ENCODE measurements at regions not wholly inside any gene's neighbourhood (a gene's known extent, or its start where the extent isn't known, plus 50 kb on each side); places are given as distances from the start of the nearest gene placed in this dataset.

GRCh38 chr9:68644831-68645230 is 60.2 kb upstream of the PIP5K1B start:
- TF ChIP-seq POLR2A (IDR thresholded peaks at IDR 0.05) = no peak
- TF ChIP-seq, protein P1, sequence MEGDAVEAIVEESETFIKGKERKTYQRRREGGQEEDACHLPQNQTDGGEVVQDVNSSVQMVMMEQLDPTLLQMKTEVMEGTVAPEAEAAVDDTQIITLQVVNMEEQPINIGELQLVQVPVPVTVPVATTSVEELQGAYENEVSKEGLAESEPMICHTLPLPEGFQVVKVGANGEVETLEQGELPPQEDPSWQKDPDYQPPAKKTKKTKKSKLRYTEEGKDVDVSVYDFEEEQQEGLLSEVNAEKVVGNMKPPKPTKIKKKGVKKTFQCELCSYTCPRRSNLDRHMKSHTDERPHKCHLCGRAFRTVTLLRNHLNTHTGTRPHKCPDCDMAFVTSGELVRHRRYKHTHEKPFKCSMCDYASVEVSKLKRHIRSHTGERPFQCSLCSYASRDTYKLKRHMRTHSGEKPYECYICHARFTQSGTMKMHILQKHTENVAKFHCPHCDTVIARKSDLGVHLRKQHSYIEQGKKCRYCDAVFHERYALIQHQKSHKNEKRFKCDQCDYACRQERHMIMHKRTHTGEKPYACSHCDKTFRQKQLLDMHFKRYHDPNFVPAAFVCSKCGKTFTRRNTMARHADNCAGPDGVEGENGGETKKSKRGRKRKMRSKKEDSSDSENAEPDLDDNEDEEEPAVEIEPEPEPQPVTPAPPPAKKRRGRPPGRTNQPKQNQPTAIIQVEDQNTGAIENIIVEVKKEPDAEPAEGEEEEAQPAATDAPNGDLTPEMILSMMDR (IDR thresholded peaks at IDR 0.05) = no peak
